ENCODE measurements at regions not wholly inside any gene's neighbourhood (a gene's known extent, or its start where the extent isn't known, plus 50 kb on each side); places are given as distances from the start of the nearest gene placed in this dataset.

DNA sequence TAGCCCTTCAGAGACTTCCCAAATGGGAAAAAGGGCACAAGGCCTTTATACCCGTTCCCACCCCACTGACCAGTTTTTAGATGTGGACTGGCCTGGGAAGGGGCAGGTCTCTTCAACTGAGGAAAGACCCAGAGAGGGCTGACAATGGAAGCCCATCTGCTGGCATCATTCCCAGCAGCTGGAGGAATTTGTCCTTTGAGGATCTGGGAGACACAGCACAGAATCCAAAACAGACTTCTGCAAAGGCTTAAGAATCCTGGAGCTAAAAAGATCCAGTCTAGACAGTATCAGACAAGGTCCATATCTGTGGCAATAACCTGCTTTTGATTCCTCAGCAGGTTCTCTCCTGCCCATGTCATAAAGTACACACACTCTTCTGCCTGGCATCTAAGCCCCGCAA lies 329.2 kb downstream of the TMEM167A start:
- in situ Hi-C loops (cut with HindIII; ENCODE audit: extremely low pct_ligation_motif_present, low pct_unique_long_range_greater_than_20kb), result no loop called here
- Histone ChIP-seq H3K4me2 (ENCODE audit: low read depth, low read length) (no peak overlapping the region), H3K27me3 (ENCODE audit: control insufficient read depth in 1 of 2, insufficient read depth in 2 of 2, low read length in 2 of 2) (0 out of 5 replicates have a peak, but pooled peaks cover 0 to 12% of the 10 kb centered on the region in 2 experiments), H3K9me3 (ENCODE audit: low read length) (no peaks in the 10 kb centered on the region), H3K36me3 (replicated peaks in 1 of 2; ENCODE audit: control insufficient read depth in 1 of 2, insufficient read depth in 2 of 2, low read length in 2 of 2) (no peaks in the 10 kb centered on the region), H3K4me1 (ENCODE audit: insufficient read depth, low read length) (no peaks in the 10 kb centered on the region), H4K20me1 (ENCODE audit: insufficient read depth, low read length) (no peaks in the 10 kb centered on the region), H3K27ac (ENCODE audit: extremely low read length, insufficient read depth, low read length) (no peak overlapping the region), H3K4me3 (replicated peaks in 1 of 3; ENCODE audit: insufficient read depth in 1 of 3, low read depth in 2 of 3, low read length in 3 of 3) (no peak overlapping the region), H3K79me2 (ENCODE audit: insufficient read depth, low read length) (no peaks in the 10 kb centered on the region), H3K9ac (ENCODE audit: insufficient read depth, low read depth, low read length) (no peak overlapping the region), H2AFZ (ENCODE audit: low read length) (no peak overlapping the region)
- BruUV-seq (replicated peaks), result no TSS peak
- CTCF ChIA-PET (ENCODE audit: low intra/inter-chr PET ratio, low total read pairs), result no interaction called here
- 86% methylated on average over 1 of the region's 2 CpGs for WGBS (ENCODE audit: low lambda C conversion rate)
- intact Hi-C loops (cut with micrococcal nuclease; ENCODE audit: unreplicated experiment), result no loop called here
- FAIRE-seq (no peak), ATAC-seq (no peak), DNase-seq (ENCODE audit: low spot score) (no peak)
- POLR2A ChIA-PET, result no interaction called here
- TF ChIP-seq RCOR2 (CRISPR knock-in tag; IDR thresholded peaks at IDR 0.05) (no peak), BORCS8-MEF2B (CRISPR knock-in tag; IDR thresholded peaks at IDR 0.05) (no peak), NFE2 (CRISPR knock-in tag; IDR thresholded peaks at IDR 0.05) (no peak), ZNF891 (CRISPR knock-in tag; IDR thresholded peaks at IDR 0.05) (no peak), ZNF749 (CRISPR knock-in tag; IDR thresholded peaks at IDR 0.05; ENCODE audit: borderline replicate concordance) (no peak), ATAD3A (CRISPR knock-in tag; IDR thresholded peaks at IDR 0.05) (no peak), ZSCAN20 (CRISPR knock-in tag; IDR thresholded peaks at IDR 0.05; ENCODE audit: borderline replicate concordance) (no peak), NRL (CRISPR knock-in tag; IDR thresholded peaks at IDR 0.05; ENCODE audit: borderline replicate concordance) (no peak), ZEB1 (IDR thresholded peaks at IDR 0.05; ENCODE audit: insufficient replicate concordance, low read depth) (no peak)

- no peak for FAIRE-seq
- 0 out of 5 replicates have a peak, but pooled peaks cover 0 to 12% of the 10 kb centered on the region in 2 experiments for H3K27me3 ChIP-seq (ENCODE audit: control insufficient read depth in 1 of 2, insufficient read depth in 2 of 2, low read length in 2 of 2)
- no peak overlapping the region for H2AFZ ChIP-seq (ENCODE audit: low read length)
- CTCF ChIA-PET (ENCODE audit: low intra/inter-chr PET ratio, low total read pairs), result no interaction called here
- WGBS (ENCODE audit: low lambda C conversion rate), result 24% methylated on average over 2 of the region's 2 CpGs
- no peaks in the 10 kb centered on the region for H3K36me3 ChIP-seq (replicated peaks in 1 of 2; ENCODE audit: control insufficient read depth in 1 of 2, insufficient read depth in 2 of 2, low read length in 2 of 2)
- in situ Hi-C loops (cut with HindIII; ENCODE audit: extremely low pct_ligation_motif_present, low pct_unique_long_range_greater_than_20kb) (no loop called here), intact Hi-C loops (cut with micrococcal nuclease; ENCODE audit: unreplicated experiment) (no loop called here)
- H3K79me2 ChIP-seq (ENCODE audit: insufficient read depth, low read length), result no peaks in the 10 kb centered on the region
- H3K4me2 ChIP-seq (ENCODE audit: low read depth, low read length), result no peak overlapping the region
- no peaks in the 10 kb centered on the region for H3K9me3 ChIP-seq (ENCODE audit: low read length)
- DNase-seq (ENCODE audit: low spot score), result no peak
- no peaks in the 10 kb centered on the region for H3K4me1 ChIP-seq (ENCODE audit: insufficient read depth, low read length)
- BruUV-seq (replicated peaks), result no TSS peak
- no peak overlapping the region for H3K9ac ChIP-seq (ENCODE audit: insufficient read depth, low read depth, low read length)
- H4K20me1 ChIP-seq (ENCODE audit: insufficient read depth, low read length), result no peaks in the 10 kb centered on the region
- H3K27ac ChIP-seq (ENCODE audit: extremely low read length, insufficient read depth, low read length), result no peak overlapping the region
- H3K4me3 ChIP-seq (replicated peaks in 1 of 3; ENCODE audit: insufficient read depth in 1 of 3, low read depth in 2 of 3, low read length in 3 of 3), result no peak overlapping the region
- POLR2A ChIA-PET, result no interaction called here
- no peak for ATAC-seq
- TF ChIP-seq KLF15 (CRISPR knock-in tag; IDR thresholded peaks at IDR 0.05; ENCODE audit: borderline replicate concordance) (no peak), ZNF121 (CRISPR knock-in tag; IDR thresholded peaks at IDR 0.05) (no peak), NFE2L1 (CRISPR knock-in tag; IDR thresholded peaks at IDR 0.05; ENCODE audit: borderline replicate concordance) (no peak), SKI (IDR thresholded peaks at IDR 0.05; ENCODE audit: partially characterized antibody) (no peak), ZNF678 (CRISPR knock-in tag; IDR thresholded peaks at IDR 0.05) (no peak), RFX1 (IDR thresholded peaks at IDR 0.05) (no peak), WIZ (CRISPR knock-in tag; IDR thresholded peaks at IDR 0.05) (no peak), NBN (conservative IDR thresholded peaks at IDR 0.05) (no peak), TFDP2 (CRISPR knock-in tag; IDR thresholded peaks at IDR 0.05) (no peak), HMGXB4 (CRISPR knock-in tag; IDR thresholded peaks at IDR 0.05; ENCODE audit: borderline replicate concordance in 1 of 2, low read depth in 1 of 2) (no peak), ZNF451 (CRISPR knock-in tag; IDR thresholded peaks at IDR 0.05) (no peak)
Measured at GRCh38 chr5:82745016-82745415, 332.2 kb downstream of the TMEM167A start.

All from HepG2 (cell line).